Activated naive CD4-positive, alpha-beta T cell treated with anti-CD3 and anti-CD28 coated beads, Interleukin-2, amount 50 U/mL, for 72 hours (primary cell): ENCODE measurements at regions not wholly inside any gene's neighbourhood (a gene's known extent, or its start where the extent isn't known, plus 50 kb on each side); places are given as distances from the start of the nearest gene placed in this dataset.

ENCODE experiments used
- ATAC-seq, 2 donors: fragments of 150-1000 bp; cut with Tn5 transposase; 2 replicates each; pipeline ENCODE4 v1.10.0; 2021; ENCODE audit warnings: mild to moderate bottlenecking in 2 of 2, moderate library complexity in 2 of 2
- DNase-seq, 2 donors: peaks; one replicate each; pipeline ENCODE4 v3.0.0; 2021 to 2022; ENCODE audit warnings: low spot score in 2 of 2
- H3K27ac Mint-ChIP-seq, 2 donors: one replicate each; pipeline ENCODE4 v1.8.0; 2022; ENCODE audit warnings: mild to moderate bottlenecking in 2 of 2, mixed read lengths in 2 of 2
- H3K36me3 Mint-ChIP-seq, 2 donors: one replicate each; pipeline ENCODE4 v1.8.0; 2022; ENCODE audit warnings: mixed read lengths in 2 of 2
- H3K9me3 Mint-ChIP-seq, 2 donors: one replicate each; pipeline ENCODE4 v1.8.0; 2022; ENCODE audit warnings: mixed read lengths in 2 of 2

DNA sequence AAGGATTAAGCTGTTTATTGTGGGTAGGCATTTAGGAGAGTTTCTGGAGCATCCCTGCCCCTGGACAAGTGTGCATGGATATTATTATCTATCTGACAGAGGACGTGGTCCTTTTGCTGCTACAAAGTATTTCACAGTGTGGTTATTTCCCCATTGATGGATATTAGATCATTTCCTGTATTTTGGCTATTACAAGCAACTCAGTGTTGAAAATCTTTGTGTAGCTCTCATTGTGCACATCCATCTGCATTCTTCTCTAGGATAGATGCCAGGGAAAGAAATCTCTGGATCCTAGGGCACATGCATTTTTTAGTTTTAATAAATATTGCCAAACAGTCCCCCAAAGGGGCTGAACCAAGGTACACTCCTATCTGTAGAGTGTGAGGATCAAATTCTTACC lies 154.3 kb upstream of the SRRM4 start:
- no peaks in the 10 kb centered on the region for H3K36me3 Mint-ChIP-seq
- no peak overlapping the region for H3K27ac Mint-ChIP-seq

DNA sequence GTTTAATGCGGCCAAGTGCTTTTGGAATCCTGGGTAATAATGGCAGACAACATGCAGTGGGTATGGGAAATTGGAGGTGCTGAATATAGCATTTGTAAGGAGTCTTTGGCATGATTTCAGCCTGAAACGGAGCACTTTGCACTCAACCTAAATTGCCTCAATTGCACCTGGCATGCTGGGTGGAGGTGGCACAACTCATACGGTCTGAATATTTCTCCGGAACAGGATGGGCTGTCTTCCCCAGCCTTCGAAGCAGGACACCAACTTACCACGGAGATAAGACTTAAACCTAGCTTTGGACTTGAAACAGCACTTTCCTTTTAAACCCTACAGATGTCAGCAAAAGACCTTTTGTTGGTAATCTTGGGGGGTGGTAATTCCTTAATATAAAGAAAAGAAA lies 153.7 kb upstream of the SRRM4 start:
- DNase-seq (no peak), ATAC-seq (no peak)
- Mint-ChIP-seq H3K36me3 (no peaks in the 10 kb centered on the region), H3K9me3 (peaks cover 8% of the 10 kb centered on the region in 2 donors), H3K27ac (no peak overlapping the region)

More for the DNA sequence above, 154.3 kb upstream of the SRRM4 start:
- peaks cover 8% of the 10 kb centered on the region in 2 donors for H3K9me3 Mint-ChIP-seq
- DNase-seq (no peak), ATAC-seq (no peak)

DNA sequence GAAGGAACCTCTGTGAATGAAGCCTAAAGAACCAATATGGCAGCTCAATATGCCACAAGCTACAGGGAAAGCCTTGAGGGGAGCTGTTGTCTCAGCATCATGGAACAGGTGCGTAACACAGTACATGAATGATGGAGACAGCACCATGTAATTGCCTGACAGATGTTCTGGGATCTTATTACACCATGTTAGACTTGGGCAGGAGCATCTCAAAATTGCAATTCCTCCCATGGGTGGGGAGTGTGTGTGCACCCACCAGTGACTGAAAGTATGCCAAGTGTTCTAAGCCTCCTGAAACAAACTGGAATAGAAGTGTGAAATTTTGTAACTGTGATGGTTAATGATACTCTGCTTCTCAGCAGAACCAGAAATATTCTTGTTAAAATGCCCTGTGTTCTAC lies 151.0 kb upstream of the SRRM4 start:
- H3K27ac Mint-ChIP-seq = no peak overlapping the region

GRCh38 chr12:118835926-118836325 lies 145.4 kb upstream of the SRRM4 start:
- DNase-seq = no peak
- peaks cover 21 to 25% of the 10 kb centered on the region in 2 donors for H3K9me3 Mint-ChIP-seq
- H3K36me3 Mint-ChIP-seq = no peaks in the 10 kb centered on the region
- H3K27ac Mint-ChIP-seq = no peak overlapping the region
- no peak for ATAC-seq

More for the DNA sequence above, 151.0 kb upstream of the SRRM4 start:
- no peak for DNase-seq
- peaks cover 16 to 17% of the 10 kb centered on the region in 2 donors for H3K9me3 Mint-ChIP-seq
- ATAC-seq = no peak
- no peaks in the 10 kb centered on the region for H3K36me3 Mint-ChIP-seq

DNA sequence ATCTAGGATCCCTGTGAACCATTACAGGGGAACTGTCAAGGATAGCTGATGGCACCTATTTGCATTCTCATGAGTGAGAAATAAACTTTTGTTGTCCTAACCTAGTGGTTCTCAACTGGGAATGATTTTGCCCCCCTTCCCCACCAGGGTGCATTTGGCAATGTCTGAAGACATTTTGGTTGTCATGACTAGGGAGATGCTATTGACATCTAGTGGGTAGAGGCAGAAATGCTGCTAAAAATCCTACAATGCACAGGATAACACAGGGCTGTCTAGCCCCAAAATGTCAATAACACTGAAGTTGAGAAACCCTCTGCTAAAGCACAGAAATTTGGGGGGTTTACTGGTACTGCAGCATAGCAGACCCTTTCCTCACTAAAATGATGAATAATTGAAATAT lies 140.9 kb upstream of the SRRM4 start:
- DNase-seq = no peak
- H3K27ac Mint-ChIP-seq = no peak overlapping the region
- H3K9me3 Mint-ChIP-seq = peaks cover 8 to 12% of the 10 kb centered on the region in 2 donors
- no peak for ATAC-seq
- H3K36me3 Mint-ChIP-seq = no peaks in the 10 kb centered on the region

DNA sequence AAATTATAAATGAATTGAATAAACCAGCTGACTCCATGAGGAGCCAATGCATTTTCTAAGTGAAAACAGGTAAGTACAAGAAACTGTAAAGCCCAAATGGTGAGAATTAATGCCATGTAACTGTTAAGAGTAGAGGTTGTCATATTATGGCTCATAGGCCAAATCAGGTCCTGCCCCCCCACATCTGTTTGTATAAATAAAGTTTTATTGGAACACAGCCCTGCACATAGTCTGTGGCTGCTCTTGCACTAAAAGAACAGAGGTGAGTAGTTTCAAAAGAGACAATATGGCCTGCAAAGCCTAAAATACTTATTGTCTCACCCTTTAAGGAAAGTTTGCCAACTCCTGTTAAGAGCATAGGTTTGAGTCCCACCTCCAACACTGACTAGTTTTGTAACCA lies 140.5 kb upstream of the SRRM4 start:
- H3K36me3 Mint-ChIP-seq = no peaks in the 10 kb centered on the region

GRCh38 chr12:118841588-118841987 lies 139.8 kb upstream of the SRRM4 start:
- H3K9me3 Mint-ChIP-seq = peaks cover 7 to 15% of the 10 kb centered on the region in 2 donors
- no peak overlapping the region for H3K27ac Mint-ChIP-seq
- DNase-seq = no peak
- no peak for ATAC-seq
- no peaks in the 10 kb centered on the region for H3K36me3 Mint-ChIP-seq

More for the DNA sequence above, 140.5 kb upstream of the SRRM4 start:
- DNase-seq = no peak
- ATAC-seq = no peak
- Mint-ChIP-seq H3K9me3 (peaks cover 7 to 12% of the 10 kb centered on the region in 2 donors), H3K27ac (no peak overlapping the region)

DNA sequence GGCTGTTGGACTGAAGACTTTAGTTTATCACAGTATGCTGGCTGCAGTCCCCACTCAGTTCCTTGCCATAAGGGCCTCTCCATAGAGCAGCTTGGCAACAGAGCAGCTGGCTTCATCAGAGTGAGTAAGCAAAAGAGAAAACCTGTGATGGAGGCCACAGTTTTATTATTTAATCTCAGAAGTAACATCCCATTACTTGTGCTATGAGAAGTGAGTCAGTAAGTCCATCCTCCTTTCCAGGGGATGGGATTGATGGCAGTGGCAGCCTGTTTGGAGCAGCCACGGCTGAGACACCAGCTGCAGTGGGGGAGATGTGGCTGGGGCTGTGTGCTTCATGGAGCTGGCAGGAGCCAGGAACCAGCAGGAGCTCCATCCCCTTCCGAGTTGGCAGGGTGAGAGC lies 138.5 kb upstream of the SRRM4 start:
- no peak for DNase-seq
- H3K36me3 Mint-ChIP-seq = no peaks in the 10 kb centered on the region
- H3K27ac Mint-ChIP-seq = no peak overlapping the region
- no peak for ATAC-seq
- H3K9me3 Mint-ChIP-seq = peaks cover 7 to 16% of the 10 kb centered on the region in 2 donors

DNA sequence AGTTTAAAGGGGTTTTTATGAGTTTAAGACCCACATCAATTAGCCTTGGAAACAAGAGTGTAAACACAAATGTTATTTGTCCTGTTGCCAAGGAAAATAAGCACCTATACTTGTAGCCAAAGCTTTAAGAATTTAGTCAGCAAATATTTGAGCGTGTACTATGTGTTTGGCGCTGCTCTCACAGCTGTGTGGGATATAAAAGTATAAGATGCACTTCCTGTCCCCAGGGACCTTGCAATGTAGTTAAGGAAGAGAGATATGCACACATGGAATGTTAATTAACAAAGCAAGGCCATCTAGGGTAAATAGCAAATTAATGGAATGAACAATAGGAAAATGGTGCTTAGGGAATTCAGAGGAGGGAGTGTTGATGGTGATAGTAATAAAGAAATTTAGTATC lies 134.9 kb upstream of the SRRM4 start:
- Mint-ChIP-seq H3K36me3 (peaks cover 0 to 1% of the 10 kb centered on the region in 2 donors), H3K27ac (no peak overlapping the region), H3K9me3 (peaks cover 0 to 4% of the 10 kb centered on the region in 2 donors)
- ATAC-seq = no peak
- DNase-seq = no peak

- peaks cover 0 to 15% of the 10 kb centered on the region in 2 donors for H3K36me3 Mint-ChIP-seq
- H3K27ac Mint-ChIP-seq = no peak overlapping the region
- H3K9me3 Mint-ChIP-seq = peaks cover 0 to 15% of the 10 kb centered on the region in 2 donors
- DNase-seq (peak in 1 of 2 donors; percentile 6), ATAC-seq (no peak)
Observed at GRCh38 chr12:118850244-118850825, 131.0 kb upstream of the SRRM4 start.

DNA sequence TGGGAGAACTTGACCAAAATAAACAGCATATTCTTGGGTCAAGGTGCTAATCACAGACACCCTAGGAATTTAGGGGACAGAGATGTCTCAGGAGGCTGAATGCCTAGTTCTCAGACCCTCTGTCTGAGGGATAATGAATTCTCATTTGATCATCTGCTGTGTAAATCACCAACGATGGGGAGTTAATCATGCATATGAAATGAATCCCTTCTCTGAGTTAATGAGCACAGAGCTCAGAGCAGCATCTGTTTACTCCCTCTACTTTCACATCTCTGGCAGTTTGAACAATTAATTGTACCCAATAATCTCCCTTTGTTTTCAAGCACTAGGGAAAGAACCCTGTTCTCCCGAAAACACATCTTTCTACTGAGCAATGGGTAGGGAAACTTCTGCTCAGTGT lies 129.4 kb upstream of the SRRM4 start:
- peaks cover 0 to 10% of the 10 kb centered on the region in 2 donors for H3K9me3 Mint-ChIP-seq
- no peak for ATAC-seq
- peaks cover 0 to 15% of the 10 kb centered on the region in 2 donors for H3K36me3 Mint-ChIP-seq
- H3K27ac Mint-ChIP-seq = no peak overlapping the region
- no peak for DNase-seq

- Mint-ChIP-seq H3K9me3 (peaks cover 8 to 18% of the 10 kb centered on the region in 2 donors), H3K36me3 (peaks cover 0 to 15% of the 10 kb centered on the region in 2 donors), H3K27ac (no peak overlapping the region)
- DNase-seq = no peak
- ATAC-seq = no peak
Observed at GRCh38 chr12:118853634-118854033, 127.7 kb upstream of the SRRM4 start.

DNA sequence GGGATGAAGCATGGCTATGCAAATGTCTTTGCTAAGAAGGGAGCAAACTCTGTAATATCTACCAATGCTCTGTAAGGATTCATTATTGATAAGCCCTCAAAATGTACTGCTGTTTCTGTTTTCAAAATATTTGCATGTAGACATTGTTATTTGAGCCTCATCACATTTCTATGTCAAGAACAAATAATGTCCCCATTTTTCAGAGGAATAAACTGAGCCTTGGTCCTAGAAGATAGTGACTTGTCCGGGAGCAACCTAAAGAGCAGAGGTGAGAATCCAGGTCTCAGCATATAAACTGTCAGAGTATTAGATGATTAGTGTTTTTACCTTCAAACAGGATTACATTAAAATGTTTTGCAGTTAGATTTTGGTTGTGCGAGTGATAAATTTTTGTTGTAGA lies 125.5 kb upstream of the SRRM4 start:
- no peak for ATAC-seq
- H3K9me3 Mint-ChIP-seq = peaks cover 8 to 18% of the 10 kb centered on the region in 2 donors

GRCh38 chr12:118866346-118866745 lies 115.0 kb upstream of the SRRM4 start:
- Mint-ChIP-seq H3K9me3 (peaks cover 0 to 9% of the 10 kb centered on the region in 2 donors), H3K36me3 (peaks cover 0 to 5% of the 10 kb centered on the region in 2 donors), H3K27ac (no peak overlapping the region)
- DNase-seq (no peak), ATAC-seq (no peak)

More for the DNA sequence above, 125.5 kb upstream of the SRRM4 start:
- no peak for DNase-seq
- no peak overlapping the region for H3K27ac Mint-ChIP-seq
- H3K36me3 Mint-ChIP-seq = peaks cover 0 to 15% of the 10 kb centered on the region in 2 donors

DNA sequence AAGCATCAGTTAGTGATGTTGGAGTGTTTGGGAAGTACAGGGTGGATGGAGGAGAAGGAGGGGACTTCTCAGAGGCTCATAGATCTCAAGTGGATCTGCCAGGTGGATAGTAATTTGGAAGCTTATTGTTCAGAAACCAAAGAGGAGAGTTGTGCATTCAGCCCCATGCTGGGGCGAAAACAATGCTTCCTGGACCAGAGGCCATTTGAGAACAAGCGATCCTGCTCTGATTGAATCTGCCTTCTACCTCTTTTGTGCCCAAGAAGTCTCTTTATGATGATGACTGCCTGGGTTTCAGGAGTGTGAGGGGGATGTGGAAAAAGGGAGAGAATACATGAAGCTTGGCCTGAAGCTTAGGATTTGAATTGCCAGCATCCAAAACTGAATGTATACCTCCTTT lies 110.8 kb upstream of the SRRM4 start:
- peaks cover 6 to 7% of the 10 kb centered on the region in 2 donors for H3K9me3 Mint-ChIP-seq
- DNase-seq (no peak), ATAC-seq (no peak)
- no peak overlapping the region for H3K27ac Mint-ChIP-seq
- H3K36me3 Mint-ChIP-seq = no peaks in the 10 kb centered on the region

DNA sequence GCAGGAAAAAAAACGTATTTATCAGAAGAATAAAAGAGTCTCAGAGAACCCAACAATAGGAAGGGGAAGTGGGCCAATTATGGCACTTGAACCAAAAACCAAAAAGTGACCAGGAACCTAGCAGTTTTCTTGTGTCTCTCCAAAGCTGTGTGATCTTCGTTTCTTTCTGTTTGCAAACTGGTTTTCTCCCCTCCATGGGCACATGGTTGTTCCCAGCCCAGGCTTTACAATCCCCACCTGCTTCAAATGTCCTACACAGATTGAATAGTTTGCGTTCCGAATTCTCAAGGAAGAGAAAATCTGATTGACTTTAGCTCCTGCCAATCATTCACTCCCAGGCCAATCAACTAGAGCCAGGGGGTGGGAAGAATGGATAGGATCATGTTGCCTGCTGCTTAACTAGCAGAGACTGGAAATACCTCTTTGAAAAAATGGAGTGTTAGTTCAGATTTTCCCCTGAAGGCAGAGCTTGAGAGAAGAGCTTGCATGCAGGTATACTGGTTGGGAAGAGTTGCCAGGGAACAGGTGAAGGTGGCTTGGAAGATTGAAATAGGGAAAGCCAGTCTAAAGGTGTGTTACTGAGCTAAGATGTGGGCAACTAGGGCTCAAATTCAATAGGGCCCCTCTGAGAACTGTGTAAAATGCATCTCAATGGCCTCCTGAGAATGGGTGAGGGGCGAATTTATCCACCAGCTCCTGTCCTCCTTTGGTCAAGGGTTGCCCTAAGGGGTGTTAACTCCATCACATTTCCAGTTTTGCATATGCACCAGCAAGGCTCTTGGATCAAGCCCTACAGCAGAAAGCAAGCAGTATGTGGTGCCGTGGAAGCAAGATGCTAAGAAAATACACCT lies 106.4 kb upstream of the SRRM4 start:
- H3K27ac Mint-ChIP-seq = peak overlapping the region in 1 of 2 donors; percentile 34
- peaks cover 3 to 6% of the 10 kb centered on the region in 2 donors for H3K9me3 Mint-ChIP-seq
- no peaks in the 10 kb centered on the region for H3K36me3 Mint-ChIP-seq
- no peak for ATAC-seq
- DNase-seq = no peak

GRCh38 chr12:118880720-118881493 lies 100.4 kb upstream of the SRRM4 start:
- DNase-seq (no peak), ATAC-seq (no peak)
- Mint-ChIP-seq H3K27ac (no peak overlapping the region), H3K9me3 (peaks cover 16 to 17% of the 10 kb centered on the region in 2 donors), H3K36me3 (no peaks in the 10 kb centered on the region)
